HuH-7 (cell line): ENCODE measurements at regions not wholly inside any gene's neighbourhood (a gene's known extent, or its start where the extent isn't known, plus 50 kb on each side); places are given as distances from the start of the nearest gene placed in this dataset.
"Not testable (repeated sequence)": the region's sequence is repeated elsewhere in the genome, so short reads cannot be mapped to it uniquely, and the experiment has no call there.

Source experiments
- DNase-seq: peaks from one replicate; pipeline ENCODE4 v3.0.0; 2011; ENCODE audit warnings: low spot score

DNA sequence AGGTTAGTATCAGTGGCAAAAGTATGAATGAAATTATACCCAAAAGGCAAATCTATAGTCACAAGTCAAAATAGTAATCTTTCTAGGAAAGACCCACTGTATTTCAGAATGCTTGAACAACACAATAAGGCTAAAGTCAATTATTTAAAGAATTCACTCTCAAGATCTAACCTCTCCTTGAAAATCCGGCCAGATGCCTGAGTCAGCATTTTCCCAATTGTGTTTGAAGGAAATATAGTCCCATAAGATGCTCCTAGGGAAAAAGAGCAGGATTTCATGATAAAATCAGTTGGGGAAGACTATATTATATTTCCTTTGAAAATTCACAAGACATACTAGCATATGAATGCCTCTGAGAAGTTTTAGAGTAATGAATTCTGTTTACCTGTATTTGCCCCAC lies 1075.0 kb downstream of the GRM8 start:
- no peak for DNase-seq

DNA sequence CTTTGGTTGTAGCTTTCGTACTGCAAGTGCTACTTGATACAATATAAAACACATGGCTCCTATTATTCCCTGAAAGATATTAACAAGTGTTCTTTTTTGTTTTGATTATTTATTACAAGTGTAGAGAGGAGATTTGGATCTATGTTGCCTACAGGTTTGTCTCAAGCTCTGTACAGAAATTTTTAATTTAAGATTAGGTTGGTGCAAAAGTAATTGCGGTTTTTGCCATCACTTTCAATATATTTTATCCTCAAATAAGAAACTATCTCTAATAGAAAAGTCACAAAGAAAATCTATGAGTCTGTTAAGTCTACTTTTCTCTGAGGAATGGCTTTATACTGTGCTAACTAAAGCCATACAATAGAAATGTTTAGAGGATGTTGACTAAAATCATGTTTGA lies 1086.1 kb downstream of the GRM8 start:
- no peak for DNase-seq

DNA sequence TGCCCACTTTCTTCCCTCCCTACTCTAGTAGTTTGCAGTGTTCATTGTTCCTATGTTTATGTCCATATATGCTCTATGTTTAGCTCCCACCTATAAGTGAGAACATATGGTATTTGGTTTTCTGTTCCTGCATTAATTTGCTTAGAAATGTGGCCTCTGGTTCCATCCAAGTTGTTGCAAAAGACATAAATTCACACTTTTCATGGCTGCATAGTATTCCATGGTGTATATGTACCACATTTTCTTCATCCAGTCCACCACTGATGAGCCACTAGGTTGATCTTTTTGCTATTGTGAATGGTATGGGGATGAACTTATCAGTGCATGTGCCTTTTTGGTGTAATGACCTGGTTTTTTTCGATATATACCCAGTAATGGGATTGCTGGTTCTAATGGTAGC lies 1089.1 kb downstream of the GRM8 start:
- DNase-seq, result no peak

DNA sequence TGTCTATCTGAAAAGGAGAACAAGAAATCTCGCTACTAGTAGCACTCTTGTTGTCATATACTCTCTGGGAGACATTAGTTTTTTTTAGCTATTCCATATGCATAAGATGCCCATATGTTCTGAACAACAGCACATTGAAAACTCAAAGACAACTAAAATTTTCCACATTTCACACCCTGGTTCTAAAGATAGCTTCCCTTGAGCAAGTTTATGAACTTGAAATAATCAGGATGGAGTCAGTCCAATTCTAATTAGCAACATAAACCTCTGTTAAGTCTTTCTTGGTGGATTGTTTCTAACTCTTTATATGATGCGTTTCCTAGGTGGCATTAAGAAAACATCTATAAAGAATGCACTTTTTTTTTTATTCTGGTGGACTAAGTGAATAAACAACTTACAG lies 1095.3 kb downstream of the GRM8 start:
- no peak for DNase-seq

DNA sequence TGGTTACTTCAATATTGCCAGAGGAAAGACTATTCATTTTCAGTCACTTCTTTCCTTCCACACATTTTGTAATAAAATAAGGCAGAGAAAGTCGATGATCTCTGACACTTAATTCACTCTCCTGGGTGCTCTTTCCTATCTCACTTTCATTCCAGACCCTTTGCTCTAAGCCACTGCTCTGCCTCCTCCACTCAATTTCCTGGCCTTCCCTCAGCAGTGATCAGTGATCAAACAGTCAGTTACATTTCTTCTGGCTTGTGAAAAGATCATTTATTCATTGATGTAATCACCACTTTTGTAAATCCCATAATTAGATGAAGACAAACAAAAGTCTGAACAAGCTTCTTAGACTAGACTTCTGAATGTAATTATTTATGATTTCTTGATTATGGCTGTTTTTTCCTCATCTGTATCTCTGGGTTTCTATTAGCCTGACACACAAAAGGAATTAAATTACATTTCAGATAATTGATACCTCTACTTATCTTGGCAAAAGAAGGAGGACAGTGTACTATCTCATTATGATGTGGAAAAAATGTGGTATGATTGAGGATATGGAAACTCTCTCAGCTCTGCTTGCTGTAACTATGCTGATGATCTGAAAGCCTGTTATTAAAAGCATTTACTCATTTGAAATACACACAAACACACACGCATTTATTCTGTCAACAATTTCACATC lies 1102.3 kb downstream of the GRM8 start:
- no peak for DNase-seq

DNA sequence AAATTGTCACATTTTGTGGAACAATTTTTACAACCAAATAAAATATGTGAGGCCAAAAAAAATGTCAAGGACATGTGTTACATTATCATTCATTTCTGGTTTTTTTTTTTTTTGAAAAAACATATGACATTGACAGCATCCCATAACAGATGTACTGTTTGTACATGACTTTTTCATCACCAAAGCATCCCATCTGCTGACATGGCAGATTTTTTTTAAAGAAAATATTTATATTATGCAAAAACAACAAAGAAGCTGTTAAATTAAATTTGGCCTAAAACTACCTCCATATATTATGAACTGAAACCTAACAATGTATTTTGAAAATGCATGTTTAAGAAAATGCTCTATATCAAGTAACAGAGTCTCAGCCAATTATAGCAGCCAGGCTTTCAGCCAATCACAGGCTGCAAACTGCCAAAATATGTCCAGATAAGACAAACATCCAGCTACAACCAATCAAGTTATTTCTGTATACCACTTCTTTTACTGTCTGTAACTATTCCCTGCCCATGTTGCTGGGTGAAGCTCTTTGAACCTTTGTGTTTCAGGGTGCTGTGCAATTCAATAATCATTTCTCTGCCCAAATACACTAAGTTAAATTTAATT lies 1111.8 kb downstream of the GRM8 start:
- DNase-seq, result no peak

DNA sequence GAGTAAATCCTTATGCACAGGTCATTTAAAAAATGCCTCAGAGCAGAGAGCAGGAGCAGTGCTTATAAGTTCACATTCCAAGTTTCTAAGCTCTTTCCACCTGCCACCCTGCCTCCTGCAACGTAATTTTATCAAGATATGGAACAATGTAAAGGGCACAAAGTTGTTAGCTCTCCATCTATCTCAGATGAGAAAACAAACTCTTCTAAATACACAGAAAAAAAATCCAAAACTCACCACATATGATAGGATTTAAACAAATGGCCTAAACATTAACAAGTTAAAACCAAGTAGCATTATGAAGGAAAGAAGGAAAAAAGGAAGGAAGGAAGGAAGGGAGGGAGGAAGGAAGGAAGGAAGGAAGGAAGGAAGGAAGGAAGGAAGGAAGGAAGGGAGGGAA lies 1132.8 kb downstream of the GRM8 start:
- no peak for DNase-seq

DNA sequence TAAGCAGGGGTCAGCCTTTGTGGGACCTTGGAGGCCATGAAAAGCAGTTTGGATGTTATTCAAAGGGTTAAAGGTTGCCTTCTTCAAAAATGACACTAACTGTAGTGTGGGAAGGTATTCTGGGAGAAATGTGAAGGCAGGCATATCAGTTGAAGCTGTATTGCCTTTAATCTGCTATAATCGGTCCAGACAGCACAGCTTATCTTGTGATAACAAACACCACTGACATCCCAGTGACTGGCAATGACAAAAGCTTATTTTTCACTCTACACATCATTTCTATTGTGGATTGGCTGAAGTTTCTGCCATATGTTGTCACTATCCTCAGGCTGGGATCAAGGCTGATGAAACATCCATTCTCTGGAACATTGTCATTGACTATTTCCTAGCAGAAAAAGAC lies 1149.2 kb downstream of the GRM8 start:
- DNase-seq, result no peak

DNA sequence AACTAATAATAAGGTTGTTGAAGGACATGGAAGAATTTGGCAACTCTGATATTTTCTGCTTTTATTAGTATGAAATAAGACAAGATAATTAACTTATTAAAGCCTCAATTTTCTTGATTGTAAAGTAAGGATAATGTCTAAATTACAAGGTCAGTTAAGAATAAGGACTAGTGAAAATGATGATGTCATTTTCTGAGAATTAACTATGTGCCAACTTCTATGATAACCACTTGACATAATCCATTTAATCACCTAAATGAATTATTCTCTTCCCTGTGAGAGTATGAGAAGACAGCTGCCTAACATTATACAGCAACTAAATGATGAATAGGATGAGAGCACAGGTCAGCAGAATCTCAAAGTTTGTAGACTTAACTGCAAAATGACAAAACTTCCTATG lies 1153.4 kb upstream of the POT1 start:
- no peak for DNase-seq

DNA sequence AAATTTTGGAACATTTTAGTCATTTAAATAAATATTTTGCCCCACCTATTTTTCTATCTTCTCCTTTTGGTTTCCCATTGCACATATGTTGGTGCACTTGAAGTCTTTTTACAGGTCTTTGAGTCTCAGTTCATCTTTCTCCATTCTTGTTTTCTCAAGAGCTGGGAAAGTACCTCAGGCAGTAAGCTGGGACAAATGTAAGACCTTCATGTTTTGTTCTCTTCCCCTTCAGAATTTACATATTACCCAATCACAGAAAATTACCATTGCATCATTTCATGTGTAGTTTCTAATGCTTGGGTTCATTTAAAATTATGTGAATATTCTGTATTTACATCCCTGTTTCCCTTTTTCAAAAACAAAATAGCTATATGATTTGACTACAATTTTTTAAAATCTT lies 1150.0 kb upstream of the POT1 start:
- DNase-seq, result no peak

DNA sequence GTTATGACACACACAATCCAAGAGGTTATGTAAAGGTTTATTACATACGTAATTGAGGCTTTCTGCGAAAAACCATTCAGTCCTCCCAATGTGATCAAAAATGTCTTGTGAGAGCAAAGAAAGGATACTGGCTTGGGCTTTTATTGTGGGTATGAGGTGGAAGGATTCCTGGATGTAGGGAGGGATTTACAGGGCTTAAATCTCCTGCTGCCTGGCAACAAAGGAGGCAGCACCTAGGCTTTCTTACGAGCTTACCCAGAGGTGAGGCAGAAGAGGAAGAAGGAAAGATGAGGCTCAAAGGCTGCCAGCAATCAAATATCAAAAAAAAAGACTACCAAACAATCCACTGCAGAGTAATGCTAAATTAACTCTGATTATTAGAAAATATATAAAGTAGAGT lies 1149.5 kb upstream of the POT1 start:
- DNase-seq, result no peak

DNA sequence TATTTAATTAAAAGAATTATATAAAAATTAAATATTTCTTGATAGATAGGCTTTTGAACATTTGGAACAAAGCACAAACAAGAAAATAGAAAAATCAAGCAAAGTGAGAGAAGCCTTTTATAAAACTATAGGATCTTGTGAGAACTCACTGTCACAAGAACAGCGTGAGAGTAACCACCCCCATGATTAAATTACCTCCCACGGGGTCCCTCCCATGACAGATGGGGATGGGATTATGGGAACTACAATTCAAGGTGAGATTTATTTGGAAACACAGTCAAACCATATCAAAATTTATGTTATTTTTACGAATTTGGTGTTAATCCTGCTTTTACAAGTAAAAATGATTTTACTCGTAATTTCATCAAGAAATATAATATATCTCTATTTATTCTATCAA lies 1136.1 kb upstream of the POT1 start:
- no peak for DNase-seq

DNA sequence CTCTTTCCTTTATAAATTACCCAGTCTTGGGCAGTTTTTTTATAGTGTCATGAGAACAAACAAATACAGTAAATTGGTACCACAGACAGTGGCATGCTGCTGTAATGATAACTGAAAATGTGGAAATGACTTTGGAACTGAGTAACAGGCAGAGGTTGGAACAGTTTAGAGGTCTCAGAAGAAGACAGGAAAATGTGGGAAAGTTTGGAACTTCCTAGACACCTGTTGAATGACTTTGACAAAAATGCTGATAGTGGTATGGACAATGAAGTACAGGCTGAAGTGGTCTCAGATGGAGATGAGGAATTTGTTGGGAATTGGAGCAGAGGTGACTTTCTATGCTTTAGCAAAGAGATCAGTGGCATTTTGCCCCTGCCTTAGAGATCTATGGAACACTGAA lies 1128.4 kb upstream of the POT1 start:
- no peak for DNase-seq

DNA sequence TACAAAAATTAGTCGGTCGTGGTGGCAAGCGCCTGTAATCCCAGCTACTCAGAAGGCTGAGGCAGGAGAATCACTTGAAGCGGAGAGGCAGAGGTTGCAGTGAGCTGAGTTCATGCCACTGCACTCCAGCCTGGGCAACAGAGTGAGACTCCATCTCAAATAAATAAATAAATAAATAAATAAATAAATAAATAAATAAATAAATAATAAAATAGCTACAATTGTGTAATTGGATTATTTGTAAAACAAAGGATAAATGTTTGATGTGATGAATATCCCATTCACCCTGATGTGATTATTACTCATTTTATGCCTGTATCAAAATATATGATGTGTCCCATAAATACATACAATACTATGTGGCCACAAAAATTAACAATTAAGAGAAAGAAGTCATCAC lies 1127.0 kb upstream of the POT1 start:
- not testable (repeated sequence) for DNase-seq

DNA sequence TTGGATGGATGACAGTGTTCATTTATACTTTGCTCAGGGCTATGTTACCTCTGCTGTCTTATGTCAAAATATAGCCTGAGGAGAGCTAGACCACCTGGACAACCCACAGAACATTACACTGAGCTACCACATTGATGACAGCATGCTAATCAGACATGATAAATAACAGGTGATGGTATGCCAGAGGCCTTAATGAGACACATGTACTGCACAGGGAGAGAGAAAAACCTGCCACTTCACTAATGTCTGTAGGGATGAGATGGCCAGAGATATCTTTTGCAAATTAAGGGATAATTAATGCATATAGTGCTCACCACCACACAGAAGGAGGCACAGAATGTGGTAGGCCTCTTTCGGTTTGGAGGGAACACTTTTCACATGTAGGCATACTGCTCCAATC lies 1122.6 kb upstream of the POT1 start:
- DNase-seq, result no peak

DNA sequence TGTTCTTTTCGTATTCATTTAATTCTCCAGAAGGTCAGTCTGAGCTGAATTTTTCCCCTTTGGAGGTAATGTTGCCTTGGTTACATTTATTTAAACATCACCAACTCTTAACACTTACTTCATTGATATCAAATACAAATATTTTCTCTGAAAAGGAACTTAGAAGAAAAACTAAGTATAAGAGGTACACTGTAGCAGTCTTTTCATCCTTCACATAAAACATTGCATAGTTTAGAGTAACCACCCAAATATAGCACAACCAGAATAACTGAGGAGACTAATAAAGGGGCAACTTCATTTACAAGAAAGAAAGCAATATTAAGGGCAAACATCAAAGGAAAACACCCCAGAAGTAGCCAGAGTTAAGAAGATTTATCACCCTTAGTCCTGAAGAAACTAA lies 1115.0 kb upstream of the POT1 start:
- no peak for DNase-seq

DNA sequence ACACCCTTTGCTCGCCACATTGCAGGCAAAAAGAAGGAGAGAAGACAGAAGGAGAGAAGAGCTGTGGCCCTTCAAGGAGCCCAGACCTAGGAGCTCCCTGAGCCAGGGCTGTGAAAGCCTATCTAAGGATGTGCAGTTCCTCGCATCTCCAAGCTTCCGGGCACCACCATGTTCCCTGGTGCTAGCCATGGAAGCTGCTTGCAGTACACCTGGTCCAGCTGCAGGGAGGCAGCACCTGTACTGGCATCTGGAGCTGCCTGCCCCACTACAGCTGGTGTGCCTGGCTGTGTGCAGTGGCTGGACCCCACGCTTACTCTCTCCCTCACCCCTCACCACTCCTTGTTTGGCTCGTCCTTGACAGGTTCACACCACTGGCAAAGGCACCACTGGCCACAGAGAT lies 1111.8 kb upstream of the POT1 start:
- DNase-seq, result no peak

DNA sequence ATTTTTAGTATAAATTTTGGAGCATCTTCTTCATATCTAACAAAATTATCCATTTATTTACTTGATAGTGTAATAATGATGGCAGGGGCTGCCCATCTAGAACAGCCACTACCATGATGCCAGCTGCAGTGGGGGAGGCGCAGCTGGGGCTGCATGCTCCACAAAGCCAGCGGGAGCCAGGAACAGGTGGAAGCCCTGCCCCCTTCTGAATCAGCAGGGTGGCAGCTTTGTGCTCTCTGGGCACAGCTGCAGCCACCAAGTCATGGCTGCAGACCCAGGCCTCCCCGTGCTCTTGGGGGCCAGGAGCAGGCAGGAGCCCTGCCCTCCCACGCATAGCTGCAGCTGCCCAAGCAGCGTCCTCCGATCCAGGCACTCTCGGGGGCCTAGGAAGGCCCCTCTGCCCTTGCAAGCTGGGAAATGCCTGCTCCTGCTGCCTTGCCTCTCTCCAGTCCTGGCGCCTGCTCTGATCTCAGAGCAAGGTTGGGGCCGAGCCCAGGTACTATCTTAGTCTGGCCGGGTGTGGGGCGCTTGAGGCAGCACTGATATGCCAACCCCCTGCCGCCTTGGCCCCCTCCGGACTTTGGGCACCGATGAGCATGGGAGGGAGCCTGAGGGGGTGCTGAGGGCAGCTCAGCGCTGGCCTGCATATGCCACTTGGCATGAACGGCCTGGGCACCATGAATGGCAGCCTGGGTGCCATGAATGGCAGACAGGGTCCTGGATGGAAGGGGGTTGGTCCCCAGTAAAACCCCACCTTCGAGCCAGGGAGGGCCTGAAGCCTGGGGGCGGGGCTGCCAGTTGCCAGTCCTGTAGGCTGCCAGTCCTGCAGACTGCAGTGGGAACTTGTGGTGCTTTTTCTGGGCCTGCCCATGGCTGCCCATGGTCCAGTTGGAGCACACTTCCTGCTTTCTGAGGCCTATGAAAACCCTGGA lies 1110.8 kb upstream of the POT1 start:
- DNase-seq, result no peak

DNA sequence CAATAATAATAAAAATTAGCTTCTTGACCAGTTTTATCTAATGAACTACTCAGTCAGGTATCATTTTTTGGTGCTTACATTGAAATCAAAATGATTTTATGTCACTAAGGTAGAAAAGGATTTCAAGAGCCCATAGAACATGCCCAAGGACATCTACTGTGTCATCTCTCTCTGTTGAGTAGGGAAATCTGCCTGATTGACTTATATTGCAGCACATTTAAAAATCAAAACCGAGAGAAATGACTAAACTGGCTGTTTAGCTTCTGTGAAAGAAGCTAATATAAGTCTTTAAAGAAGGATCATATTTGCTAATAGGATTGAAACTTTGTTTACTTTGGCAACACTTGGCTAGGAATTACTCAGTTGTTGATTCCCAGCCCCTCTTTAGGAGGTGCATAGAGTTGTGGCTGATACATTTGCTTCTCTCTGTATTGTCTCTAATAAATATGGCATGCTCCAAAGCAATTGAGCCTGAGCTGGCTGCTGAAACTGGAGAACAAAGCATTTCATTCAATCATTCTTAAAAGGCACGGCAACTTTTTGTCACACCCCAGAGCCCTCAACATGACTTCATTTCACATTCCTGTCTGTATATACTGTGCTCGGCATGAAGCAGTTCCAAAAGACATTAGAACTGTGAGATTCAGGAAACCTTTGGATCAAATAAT lies 1096.9 kb upstream of the POT1 start:
- DNase-seq, result no peak

DNA sequence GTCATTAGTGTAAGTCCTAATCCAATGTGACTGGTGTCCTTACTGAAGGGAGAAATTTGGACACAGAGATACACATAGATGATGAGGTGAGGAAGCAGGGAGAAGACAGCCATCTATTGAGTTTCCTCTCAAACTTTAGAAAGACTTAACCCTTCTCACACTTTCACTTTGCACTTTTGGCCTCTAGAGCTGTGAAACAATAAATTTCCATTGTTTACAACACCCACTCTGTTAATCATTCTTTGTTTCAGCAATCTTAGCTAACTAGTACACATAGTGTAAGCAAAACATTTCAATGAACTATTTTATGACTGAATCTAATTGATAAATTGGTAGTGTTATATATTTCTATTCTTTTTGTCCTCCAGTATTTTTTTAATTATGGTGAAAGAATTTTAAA lies 1092.8 kb upstream of the POT1 start:
- DNase-seq, result no peak

DNA sequence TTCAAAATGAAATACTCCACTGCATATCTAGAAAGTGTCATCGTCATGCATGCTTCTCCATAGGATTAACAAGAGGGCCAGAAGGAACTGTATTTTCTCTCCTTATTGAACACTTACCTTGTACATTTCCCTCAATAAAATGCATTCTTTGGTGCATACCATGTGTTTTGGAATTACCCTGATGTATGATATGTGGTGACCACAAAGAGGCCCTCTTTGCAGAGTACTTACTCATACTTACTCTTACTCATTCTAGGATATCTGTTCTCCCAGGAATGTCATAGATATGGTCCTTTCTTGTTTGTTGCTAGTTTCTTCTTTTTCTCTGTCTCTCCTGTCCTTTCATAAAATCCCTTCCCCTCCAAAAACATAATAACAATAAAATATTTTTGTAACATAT lies 1087.1 kb upstream of the POT1 start:
- no peak for DNase-seq

DNA sequence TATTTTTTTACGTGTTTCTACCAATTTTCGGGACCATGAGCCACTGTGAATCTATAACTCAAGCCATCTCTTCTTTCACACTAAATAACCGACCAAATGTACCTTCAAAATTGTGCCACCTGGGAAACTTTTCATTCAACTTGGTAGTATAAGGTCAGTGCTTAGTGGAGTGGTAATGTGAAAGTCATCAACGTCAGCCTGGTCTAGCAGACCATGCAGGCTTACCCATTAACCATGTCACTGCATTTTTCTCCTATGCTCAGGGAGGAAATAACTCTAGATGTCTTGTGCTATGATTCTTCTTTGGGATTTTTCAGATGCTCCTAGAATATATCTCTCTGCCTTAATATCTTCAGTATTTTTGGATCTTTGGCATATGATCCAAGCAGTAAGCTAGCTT lies 1075.4 kb upstream of the POT1 start:
- no peak for DNase-seq

DNA sequence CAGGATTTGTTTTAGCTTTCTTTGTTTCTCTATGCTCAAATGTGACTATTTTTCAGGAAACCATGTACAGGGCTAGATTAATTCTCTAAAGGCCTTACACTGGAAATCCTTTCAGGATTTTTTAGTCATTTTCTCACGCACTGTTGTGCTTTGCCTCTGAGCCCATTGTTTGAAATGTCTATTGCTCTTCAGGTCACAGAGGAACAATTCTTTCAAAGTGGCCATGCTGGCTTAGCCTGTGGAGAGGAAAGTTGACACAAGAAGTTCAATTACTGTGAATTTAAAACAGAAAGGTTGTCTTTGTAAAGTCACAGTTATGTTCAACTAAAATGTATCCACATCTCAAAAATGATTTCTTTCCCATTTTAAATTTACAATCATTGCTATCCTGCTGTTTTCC lies 1071.7 kb upstream of the POT1 start:
- DNase-seq, result no peak
